Activated T-helper 2 cell treated with anti-CD3 and anti-CD28 coated beads, Interferon-gamma antibody, Interleukin-2, Interleukin-4, amounts not matched to agents 10 μg/mL and 5 μg/mL and 100 μg/mL, durations not matched to agents 14 hours and 24 hours and 36 hours (primary cell): ENCODE measurements at regions not wholly inside any gene's neighbourhood (a gene's known extent, or its start where the extent isn't known, plus 50 kb on each side); places are given as distances from the start of the nearest gene placed in this dataset.

Source experiments
- DNase-seq: peaks from one replicate; pipeline ENCODE4 v3.0.0; 2021; ENCODE audit warnings: low spot score
- H3K27ac Mint-ChIP-seq: one replicate; pipeline ENCODE4 v1.8.0; 2021; ENCODE audit warnings: mixed read lengths
- H3K27me3 Mint-ChIP-seq: one replicate; pipeline ENCODE4 v1.8.0; 2021; ENCODE audit warnings: low read depth, mixed read lengths
- H3K36me3 Mint-ChIP-seq: one replicate; pipeline ENCODE4 v1.8.0; 2021; ENCODE audit warnings: low read depth, mixed read lengths
- H3K4me1 Mint-ChIP-seq: one replicate; pipeline ENCODE4 v1.8.0; 2021; ENCODE audit warnings: low read depth, mixed read lengths
- H3K4me3 Mint-ChIP-seq: one replicate; pipeline ENCODE4 v1.8.0; 2021; ENCODE audit warnings: low read depth, mild to moderate bottlenecking, moderate library complexity, mixed read lengths
- H3K9me3 Mint-ChIP-seq: one replicate; pipeline ENCODE4 v1.8.0; 2021; ENCODE audit warnings: mixed read lengths
- intact Hi-C: fragments of 100-400 bp; cut with micrococcal nuclease; formaldehyde crosslinking; loops from one replicate; pipeline ENCODE4 v1.15.1; 2023

DNA sequence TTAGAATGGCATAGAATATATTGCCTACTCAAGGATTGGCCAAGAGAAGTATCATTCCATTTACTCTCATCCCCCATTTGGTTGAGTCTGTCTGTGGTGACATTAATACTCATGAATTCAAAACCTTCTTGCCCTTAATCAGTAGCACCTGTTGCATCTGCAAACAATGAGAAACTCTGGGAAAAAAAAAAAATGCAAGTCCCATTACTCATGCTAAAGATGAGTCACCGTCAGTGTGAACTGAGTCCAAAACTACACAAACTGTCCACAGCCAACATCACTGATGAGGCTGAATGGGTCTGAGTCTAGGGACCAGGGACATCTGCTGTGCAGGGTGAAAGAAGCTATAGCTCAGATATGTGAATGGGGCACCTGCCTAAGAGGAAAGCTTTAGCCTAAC is 96.9 kb upstream of the ADAMTS18 start:
- Mint-ChIP-seq H3K27me3 (peaks cover 1% of the 10 kb centered on the region), H3K27ac (no peak overlapping the region), H3K4me3 (no peak overlapping the region), H3K4me1 (no peaks in the 10 kb centered on the region), H3K9me3 (no peaks in the 10 kb centered on the region), H3K36me3 (no peaks in the 10 kb centered on the region)
- intact Hi-C loops, result no loop called here
- DNase-seq, result no peak

DNA sequence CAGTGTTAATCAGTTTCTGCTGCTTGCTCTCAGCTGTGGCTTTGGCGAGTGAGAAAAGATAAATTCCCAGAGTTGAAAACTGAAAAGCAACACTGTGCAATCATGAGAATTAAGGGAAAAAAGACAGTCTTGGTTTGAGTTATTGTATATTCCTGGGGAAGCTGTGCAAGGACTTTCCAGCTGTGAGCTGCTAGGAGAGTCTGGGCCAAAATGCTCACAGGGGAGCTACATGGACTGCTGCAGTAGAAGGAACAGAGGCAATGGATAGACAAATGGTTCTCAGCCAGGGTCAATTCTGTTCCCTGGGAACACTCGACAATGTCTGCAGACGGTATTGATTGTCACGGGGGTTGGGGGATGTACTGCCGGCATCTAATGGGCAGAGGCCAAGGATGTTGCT is 102.0 kb upstream of the ADAMTS18 start:
- intact Hi-C loops, result no loop called here
- H3K9me3 Mint-ChIP-seq, result no peaks in the 10 kb centered on the region
- H3K4me3 Mint-ChIP-seq, result no peak overlapping the region
- no peak for DNase-seq
- no peak overlapping the region for H3K27ac Mint-ChIP-seq
- no peaks in the 10 kb centered on the region for H3K4me1 Mint-ChIP-seq
- peaks cover 1% of the 10 kb centered on the region for H3K27me3 Mint-ChIP-seq
- H3K36me3 Mint-ChIP-seq, result no peaks in the 10 kb centered on the region

DNA sequence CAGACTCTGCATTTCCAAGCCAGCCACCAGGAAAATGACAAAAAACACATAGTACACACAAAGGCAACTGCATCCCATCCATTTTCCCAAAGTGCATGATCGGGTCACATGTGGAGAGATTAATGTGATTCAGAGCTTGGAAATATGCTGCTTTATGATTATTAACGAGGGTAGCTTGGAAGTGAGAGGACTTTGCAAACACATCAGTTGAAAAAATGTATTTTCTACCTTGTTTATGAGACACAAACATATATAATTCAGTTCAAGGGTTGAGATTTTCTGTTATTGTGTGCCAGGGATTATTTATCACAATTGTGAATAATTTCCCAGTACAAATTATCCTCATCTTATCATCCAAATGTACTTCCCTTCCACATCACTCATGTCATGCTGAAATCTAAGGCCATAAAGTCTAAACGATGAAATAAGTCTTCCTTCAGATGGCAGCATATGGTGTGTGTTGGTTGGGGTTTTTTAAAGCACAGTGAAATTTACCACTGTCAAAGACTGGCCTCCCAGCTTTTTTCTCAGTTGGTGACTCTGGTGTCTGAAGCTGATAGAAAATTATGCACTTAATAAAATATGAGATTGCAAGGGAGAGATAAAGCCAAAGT is 104.7 kb upstream of the ADAMTS18 start:
- Mint-ChIP-seq H3K27me3 (peaks cover 1% of the 10 kb centered on the region), H3K27ac (no peak overlapping the region), H3K4me3 (no peak overlapping the region), H3K4me1 (no peaks in the 10 kb centered on the region), H3K9me3 (no peaks in the 10 kb centered on the region), H3K36me3 (no peaks in the 10 kb centered on the region)
- DNase-seq, result no peak
- intact Hi-C loops, result no loop called here

DNA sequence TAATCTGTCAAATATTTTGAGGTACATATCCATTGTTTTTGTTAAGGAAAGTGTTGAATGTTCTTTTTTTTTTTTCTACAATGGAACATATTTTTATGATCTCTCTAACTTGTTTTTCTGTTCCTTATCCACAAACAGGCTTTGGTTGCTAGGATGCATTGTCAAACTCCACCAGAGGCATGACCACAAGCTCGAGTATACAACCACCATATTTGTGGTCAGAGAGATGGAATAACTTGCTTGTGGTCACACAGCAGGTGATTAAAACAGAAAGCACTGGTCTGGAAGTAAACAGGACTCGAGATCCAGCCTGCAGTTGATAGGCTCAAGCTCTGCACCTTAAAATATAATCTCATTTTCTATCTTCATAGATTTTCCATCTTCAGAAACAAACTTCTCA is 105.8 kb upstream of the ADAMTS18 start:
- no peaks in the 10 kb centered on the region for H3K9me3 Mint-ChIP-seq

DNA sequence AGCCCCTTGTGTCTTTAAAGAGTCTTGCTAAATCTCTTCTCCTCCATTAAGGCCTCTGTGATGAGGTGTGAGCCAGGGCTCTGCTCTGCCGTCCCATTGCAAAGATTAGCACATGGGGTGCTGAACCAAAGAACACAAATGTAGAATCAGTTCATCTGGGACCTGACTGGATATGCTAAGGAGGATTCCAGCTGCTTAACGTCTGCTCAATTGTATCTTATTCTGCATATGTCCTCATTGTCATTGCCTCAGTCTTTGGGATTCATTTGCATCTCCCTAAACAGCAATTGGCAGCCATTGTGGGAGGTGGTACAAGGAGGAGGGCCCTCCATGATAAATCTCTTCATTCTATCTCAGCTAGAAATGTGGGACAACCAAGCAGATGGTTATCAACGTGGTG is 106.3 kb upstream of the ADAMTS18 start:
- no peaks in the 10 kb centered on the region for H3K27me3 Mint-ChIP-seq
- no peak overlapping the region for H3K27ac Mint-ChIP-seq
- no peaks in the 10 kb centered on the region for H3K9me3 Mint-ChIP-seq
- intact Hi-C loops, result no loop called here
- no peaks in the 10 kb centered on the region for H3K4me1 Mint-ChIP-seq
- H3K36me3 Mint-ChIP-seq, result no peaks in the 10 kb centered on the region
- DNase-seq, result no peak
- H3K4me3 Mint-ChIP-seq, result no peak overlapping the region

More for the DNA sequence above, 105.8 kb upstream of the ADAMTS18 start:
- no peak overlapping the region for H3K27ac Mint-ChIP-seq
- H3K4me3 Mint-ChIP-seq, result no peak overlapping the region
- H3K36me3 Mint-ChIP-seq, result no peaks in the 10 kb centered on the region
- no peaks in the 10 kb centered on the region for H3K4me1 Mint-ChIP-seq
- H3K27me3 Mint-ChIP-seq, result no peaks in the 10 kb centered on the region
- DNase-seq, result no peak
- intact Hi-C loops, result no loop called here

DNA sequence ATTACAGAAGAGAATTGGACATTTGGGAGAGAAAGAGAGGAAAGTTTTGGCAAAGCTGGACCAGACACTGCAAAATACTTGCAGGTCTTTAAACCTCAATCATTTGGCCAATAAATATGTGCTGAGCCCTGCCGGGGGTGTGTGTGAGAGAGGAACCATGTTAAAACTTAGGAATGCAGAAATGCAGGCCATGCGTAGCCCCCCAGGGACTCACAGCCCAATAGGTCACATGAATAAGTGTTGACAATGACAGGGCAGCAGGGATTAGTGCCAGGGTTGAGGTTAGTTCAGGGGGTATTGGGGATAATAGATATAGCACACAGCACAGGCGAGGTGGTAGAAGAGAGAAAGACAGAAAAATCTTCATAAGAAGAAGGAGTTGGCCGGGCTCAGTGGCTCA is 113.3 kb upstream of the ADAMTS18 start:
- no peaks in the 10 kb centered on the region for H3K4me1 Mint-ChIP-seq
- intact Hi-C loops, result no loop called here
- no peak overlapping the region for H3K4me3 Mint-ChIP-seq
- H3K27me3 Mint-ChIP-seq, result no peaks in the 10 kb centered on the region
- no peaks in the 10 kb centered on the region for H3K36me3 Mint-ChIP-seq
- H3K9me3 Mint-ChIP-seq, result no peaks in the 10 kb centered on the region
- no peak for DNase-seq
- no peak overlapping the region for H3K27ac Mint-ChIP-seq

DNA sequence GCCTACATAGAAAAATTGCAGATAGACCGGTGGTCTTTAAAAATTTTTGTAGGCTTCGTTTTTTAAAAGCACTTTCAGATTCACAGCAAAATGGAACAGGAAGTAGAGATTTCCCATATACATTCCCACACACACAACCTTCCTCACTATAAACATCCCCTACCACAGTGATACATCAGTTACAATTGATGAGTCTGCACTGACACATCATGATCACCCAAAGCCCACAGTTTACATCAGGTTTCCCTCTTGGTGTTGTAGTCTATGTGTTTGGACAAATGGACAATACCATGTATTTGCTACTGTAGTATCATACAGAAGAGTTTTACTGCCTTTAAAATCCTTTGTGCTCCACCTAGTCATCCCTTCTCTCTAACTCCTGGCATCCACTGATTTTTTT is 113.9 kb upstream of the ADAMTS18 start:
- no peaks in the 10 kb centered on the region for H3K4me1 Mint-ChIP-seq
- no peak overlapping the region for H3K4me3 Mint-ChIP-seq
- intact Hi-C loops, result no loop called here
- DNase-seq, result no peak
- no peaks in the 10 kb centered on the region for H3K9me3 Mint-ChIP-seq
- H3K36me3 Mint-ChIP-seq, result no peaks in the 10 kb centered on the region
- H3K27ac Mint-ChIP-seq, result no peak overlapping the region
- H3K27me3 Mint-ChIP-seq, result no peaks in the 10 kb centered on the region

DNA sequence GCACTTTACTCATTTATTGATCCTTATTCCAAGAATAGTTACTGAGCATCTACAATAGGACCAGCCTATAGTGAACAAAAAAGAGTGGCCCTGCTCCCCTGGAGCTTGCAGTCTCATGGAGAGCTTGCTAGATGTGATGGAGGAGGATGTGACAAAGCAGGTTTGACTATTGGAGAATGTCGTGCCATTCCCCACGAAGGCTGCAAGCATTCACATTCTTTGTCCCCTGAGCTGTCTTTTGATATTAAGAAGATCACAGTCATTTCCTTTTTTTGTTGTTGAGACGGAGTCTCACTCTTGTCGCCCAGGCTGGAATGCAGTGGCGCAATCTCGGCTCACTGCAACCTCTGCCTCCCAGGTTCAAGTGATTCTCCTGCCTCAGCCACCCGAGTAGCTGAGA is 115.0 kb upstream of the ADAMTS18 start:
- intact Hi-C loops, result no loop called here
- H3K36me3 Mint-ChIP-seq, result no peaks in the 10 kb centered on the region
- no peaks in the 10 kb centered on the region for H3K9me3 Mint-ChIP-seq
- H3K27ac Mint-ChIP-seq, result no peak overlapping the region
- no peaks in the 10 kb centered on the region for H3K4me1 Mint-ChIP-seq
- H3K27me3 Mint-ChIP-seq, result no peaks in the 10 kb centered on the region
- no peak overlapping the region for H3K4me3 Mint-ChIP-seq
- no peak for DNase-seq

DNA sequence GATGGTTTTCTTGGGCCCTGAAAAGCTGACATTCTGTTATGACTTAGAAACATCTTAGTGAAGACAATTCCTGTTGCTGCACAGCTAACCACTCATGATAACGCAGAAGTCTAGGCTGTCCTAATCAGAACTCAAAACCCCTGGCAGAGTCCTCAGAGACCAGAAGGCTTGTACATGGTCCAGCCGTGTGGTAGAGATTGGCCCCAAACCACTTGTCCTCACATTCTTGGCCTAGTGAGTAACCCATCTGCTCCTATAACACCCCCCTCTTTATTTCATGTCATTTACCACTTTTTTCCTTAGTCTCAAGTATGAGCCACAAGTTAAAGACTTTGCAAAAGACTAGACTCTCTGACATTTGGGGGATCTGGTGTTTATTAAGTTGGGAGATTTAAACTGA is 116.5 kb upstream of the ADAMTS18 start:
- no peak overlapping the region for H3K4me3 Mint-ChIP-seq
- no peaks in the 10 kb centered on the region for H3K36me3 Mint-ChIP-seq
- intact Hi-C loops, result no loop called here
- no peaks in the 10 kb centered on the region for H3K4me1 Mint-ChIP-seq
- H3K27ac Mint-ChIP-seq, result no peak overlapping the region
- no peaks in the 10 kb centered on the region for H3K27me3 Mint-ChIP-seq
- DNase-seq, result no peak
- no peaks in the 10 kb centered on the region for H3K9me3 Mint-ChIP-seq

DNA sequence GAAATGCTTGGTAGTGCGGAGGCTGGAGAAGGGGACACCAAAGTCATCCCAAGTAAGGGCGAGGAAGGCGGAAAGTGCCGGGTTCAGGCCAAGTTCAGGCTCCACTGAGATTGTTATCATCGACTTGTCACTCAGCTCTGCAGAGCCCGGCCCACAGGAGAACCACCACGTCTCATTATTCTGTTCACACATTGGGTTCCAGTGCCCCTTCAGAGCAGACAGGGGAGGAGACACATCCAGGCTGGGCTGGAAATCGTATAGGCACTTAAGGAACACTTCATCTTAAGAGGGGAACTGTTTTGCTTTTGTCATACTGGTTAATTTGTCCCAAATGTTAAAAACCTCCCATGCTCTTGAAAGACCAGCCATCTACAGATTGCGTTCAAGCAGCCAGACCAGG is 118.3 kb upstream of the ADAMTS18 start:
- H3K36me3 Mint-ChIP-seq, result no peaks in the 10 kb centered on the region
- no peak overlapping the region for H3K27ac Mint-ChIP-seq
- no peak for DNase-seq
- no peak overlapping the region for H3K4me3 Mint-ChIP-seq
- no peaks in the 10 kb centered on the region for H3K9me3 Mint-ChIP-seq
- intact Hi-C loops, result no loop called here
- H3K27me3 Mint-ChIP-seq, result peaks cover 3% of the 10 kb centered on the region
- H3K4me1 Mint-ChIP-seq, result no peaks in the 10 kb centered on the region

DNA sequence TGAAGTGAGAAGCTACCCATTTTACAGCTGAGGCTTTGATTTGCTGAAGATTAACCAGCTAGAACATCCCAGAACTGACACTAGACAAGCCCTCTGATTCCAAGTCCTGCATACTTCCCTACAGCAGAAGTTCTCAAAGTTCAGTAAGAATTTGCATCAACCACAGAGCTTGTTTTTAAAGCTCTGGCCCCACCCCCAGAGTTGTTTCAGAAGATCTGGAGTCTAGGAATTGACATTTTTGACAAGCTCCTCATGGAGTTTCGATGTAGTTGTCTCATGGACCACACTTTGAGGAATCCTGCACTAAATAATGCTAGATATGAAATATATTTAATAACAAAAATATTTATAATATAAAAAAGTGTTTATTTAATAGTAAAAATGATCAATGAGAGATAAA is 120.3 kb upstream of the ADAMTS18 start:
- Mint-ChIP-seq H3K9me3 (no peaks in the 10 kb centered on the region), H3K27ac (no peak overlapping the region), H3K4me1 (no peaks in the 10 kb centered on the region), H3K4me3 (no peak overlapping the region), H3K27me3 (peaks cover 3% of the 10 kb centered on the region), H3K36me3 (no peaks in the 10 kb centered on the region)
- no peak for DNase-seq
- intact Hi-C loops, result no loop called here

DNA sequence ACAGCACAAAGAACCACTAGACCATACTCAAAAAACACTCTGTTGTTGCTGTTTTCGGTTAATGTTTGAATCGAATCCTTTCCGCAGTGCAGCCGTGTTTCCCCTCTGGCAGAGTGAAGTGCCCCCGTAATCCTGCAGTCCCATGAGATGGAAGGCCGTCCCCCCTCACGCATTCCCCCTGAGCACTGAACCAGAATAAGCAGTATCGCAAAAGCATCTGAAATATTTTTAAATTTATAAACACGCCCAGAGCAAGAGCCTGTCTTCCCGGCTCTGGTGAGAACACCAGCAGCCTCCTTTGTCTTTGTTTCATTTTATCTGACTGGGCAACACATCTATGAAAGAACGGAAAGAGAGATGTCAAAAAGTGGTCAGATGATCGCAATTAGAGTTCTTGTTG is 121.0 kb upstream of the ADAMTS18 start:
- no peaks in the 10 kb centered on the region for H3K9me3 Mint-ChIP-seq
- H3K4me3 Mint-ChIP-seq, result no peak overlapping the region
- H3K4me1 Mint-ChIP-seq, result no peaks in the 10 kb centered on the region
- no peak overlapping the region for H3K27ac Mint-ChIP-seq
- no peaks in the 10 kb centered on the region for H3K36me3 Mint-ChIP-seq
- H3K27me3 Mint-ChIP-seq, result peaks cover 3% of the 10 kb centered on the region
- intact Hi-C loops, result no loop called here
- no peak for DNase-seq

DNA sequence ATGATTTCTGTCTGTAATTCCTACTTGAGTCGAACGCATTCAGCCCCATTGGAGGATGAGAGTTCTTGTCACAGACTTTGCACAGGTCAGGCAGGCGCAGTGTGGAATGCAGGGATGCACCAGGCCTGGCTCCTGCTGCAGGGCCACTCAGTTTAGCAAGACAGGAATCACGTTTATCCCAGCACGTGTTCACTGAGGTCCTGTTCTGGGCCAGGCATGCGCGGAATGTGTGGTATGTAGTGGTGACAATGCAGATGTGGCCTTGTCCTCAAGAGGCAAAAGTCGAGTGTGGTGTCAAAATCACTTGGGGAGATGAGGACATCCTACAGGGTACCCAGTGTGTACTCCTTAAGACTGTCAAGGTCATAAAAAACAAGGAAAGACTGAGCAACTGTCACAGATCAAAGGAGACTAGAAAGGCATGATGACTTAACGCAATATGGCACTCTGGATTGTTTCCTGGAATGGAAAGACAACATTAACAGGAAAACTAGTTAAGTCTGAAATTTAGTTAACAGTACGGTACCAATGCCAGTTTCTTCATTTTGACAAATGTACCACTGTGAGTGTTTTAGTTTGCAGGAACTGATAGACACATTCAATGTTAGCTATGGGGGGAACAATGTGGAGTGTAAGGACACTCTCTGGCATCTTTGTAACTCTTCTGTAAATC is 121.5 kb upstream of the ADAMTS18 start:
- no peak for DNase-seq
- H3K27me3 Mint-ChIP-seq, result peaks cover 3% of the 10 kb centered on the region
- no peaks in the 10 kb centered on the region for H3K9me3 Mint-ChIP-seq
- H3K4me3 Mint-ChIP-seq, result no peak overlapping the region
- intact Hi-C loops, result no loop called here
- H3K4me1 Mint-ChIP-seq, result no peaks in the 10 kb centered on the region
- H3K27ac Mint-ChIP-seq, result no peak overlapping the region
- H3K36me3 Mint-ChIP-seq, result no peaks in the 10 kb centered on the region

DNA sequence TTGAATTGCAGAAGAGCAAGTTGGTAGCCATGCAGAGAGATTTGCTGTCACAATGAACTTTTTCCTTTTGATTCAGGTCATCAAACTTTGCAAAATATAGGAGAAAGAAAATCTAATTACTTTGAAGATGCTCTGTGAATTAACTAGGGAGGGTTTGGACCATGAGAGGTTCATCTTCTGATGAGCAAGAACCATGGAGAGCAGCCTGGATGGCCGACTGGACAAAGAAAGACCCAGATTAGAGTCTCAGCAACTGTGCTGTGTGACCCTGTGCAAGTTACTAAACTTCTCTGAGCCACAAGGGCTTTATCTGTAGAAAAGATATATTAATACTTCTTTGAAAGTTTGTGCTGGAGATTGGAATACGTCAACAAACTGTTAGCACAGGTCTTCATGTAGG is 122.6 kb upstream of the ADAMTS18 start:
- Mint-ChIP-seq H3K27me3 (peaks cover 3% of the 10 kb centered on the region), H3K36me3 (no peaks in the 10 kb centered on the region), H3K27ac (no peak overlapping the region), H3K4me3 (no peak overlapping the region), H3K9me3 (no peaks in the 10 kb centered on the region), H3K4me1 (no peaks in the 10 kb centered on the region)
- no peak for DNase-seq
- intact Hi-C loops, result no loop called here
